Hepatocyte (in vitro differentiated cells): ENCODE measurements at regions not wholly inside any gene's neighbourhood (a gene's known extent, or its start where the extent isn't known, plus 50 kb on each side); places are given as distances from the start of the nearest gene placed in this dataset.

Source experiments
- DNase-seq: peaks from one replicate; pipeline ENCODE4 v3.0.0-alpha.2; 2016; ENCODE audit warnings: low spot score
- H2AFZ ChIP-seq: fragments of 200-600 bp; sonication (generic); 2 replicates; pipeline ENCODE4 v1.6.0; 2016; ENCODE audit warnings: antibody characterized with exemption, mild to moderate bottlenecking
- H3K27ac ChIP-seq: fragments of 200-600 bp; sonication (generic); 2 replicates; pipeline ENCODE4 v1.5.1; 2016; ENCODE audit warnings: mild to moderate bottlenecking
- H3K27me3 ChIP-seq: fragments of 200-600 bp; sonication (generic); 2 replicates; pipeline ENCODE4 v1.6.1; 2016
- H3K36me3 ChIP-seq: fragments of 200-600 bp; sonication (generic); replicated peaks from 2 replicates; pipeline ENCODE4 v1.5.1; 2016; ENCODE audit warnings: low read depth; ENCODE audit not compliant: insufficient read depth
- H3K4me1 ChIP-seq: fragments of 200-600 bp; sonication (generic); 2 replicates; pipeline ENCODE4 v1.5.1; 2016; ENCODE audit warnings: mild to moderate bottlenecking, moderate library complexity; ENCODE audit not compliant: insufficient read depth
- H3K4me2 ChIP-seq: fragments of 200-600 bp; sonication (generic); 2 replicates; pipeline ENCODE4 v1.6.0; 2016
- H3K4me3 ChIP-seq: fragments of 200-600 bp; sonication (generic); 2 replicates; pipeline ENCODE4 v1.5.1; 2016; ENCODE audit warnings: mild to moderate bottlenecking
- H3K79me2 ChIP-seq: fragments of 200-600 bp; sonication (generic); 2 replicates; pipeline ENCODE4 v1.6.0; 2017; ENCODE audit warnings: mild to moderate bottlenecking
- H3K9me2 ChIP-seq: fragments of 200-600 bp; sonication (generic); replicated peaks from 2 replicates; pipeline ENCODE4 v1.6.0; 2017; ENCODE audit warnings: mild to moderate bottlenecking; ENCODE audit not compliant: insufficient read depth
- H3K9me3 ChIP-seq: fragments of 200-600 bp; sonication (generic); 2 replicates; pipeline ENCODE4 v1.5.1; 2016; ENCODE audit warnings: low read depth, mild to moderate bottlenecking
- H4K20me1 ChIP-seq: fragments of 200-600 bp; sonication (generic); 2 replicates; pipeline ENCODE4 v1.6.0; 2016; ENCODE audit warnings: mild to moderate bottlenecking; ENCODE audit not compliant: insufficient read depth, poor library complexity, severe bottlenecking
- CTCF ChIP-seq: fragments of 200-600 bp; sonication (generic); IDR thresholded peaks from 2 replicates; pipeline ENCODE4 v1.5.1; 2016; ENCODE audit warnings: antibody characterized with exemption, mild to moderate bottlenecking; ENCODE audit not compliant: poor library complexity
- EZH2 ChIP-seq: fragments of 200-600 bp; sonication (generic); IDR thresholded peaks from 2 replicates; pipeline ENCODE4 v1.6.1; 2016; ENCODE audit warnings: antibody characterized with exemption, mild to moderate bottlenecking, borderline replicate concordance
- EZH2phosphoT487 ChIP-seq: fragments of 200-600 bp; sonication (generic); IDR thresholded peaks from one replicate; pipeline ENCODE4 v1.6.1; 2018; ENCODE audit warnings: antibody characterized with exemption, mild to moderate bottlenecking, low read depth, moderate library complexity; ENCODE audit not compliant: unreplicated experiment, severe bottlenecking
- WGBS: methylation state at CpG from one replicate; pipeline ENCODE4 v1.1.6; 2016; ENCODE audit warnings: low lambda C conversion rate; ENCODE audit errors: missing lambda C conversion rate; 5-methylcytosine and 5-hydroxymethylcytosine counted together

- Histone ChIP-seq H4K20me1 (no peaks in the 10 kb centered on the region), H2AFZ (no peak overlapping the region), H3K36me3 (no peaks in the 10 kb centered on the region), H3K4me2 (no peak overlapping the region), H3K4me3 (no peak overlapping the region), H3K9me2 (no peaks in the 10 kb centered on the region), H3K27ac (no peak overlapping the region), H3K79me2 (no peaks in the 10 kb centered on the region), H3K9me3 (no peaks in the 10 kb centered on the region), H3K4me1 (peaks cover 16% of the 10 kb centered on the region), H3K27me3 (no peaks in the 10 kb centered on the region)
- TF ChIP-seq CTCF (no peak), EZH2 (no peak), EZH2phosphoT487 (no peak)
- no peak for DNase-seq
- 78% methylated on average over 7 of the region's 7 CpGs for WGBS
Observed at GRCh38 chr11:27239305-27239942, 123.6 kb downstream of the CCDC34 start.

GRCh38 chr11:27238811-27239210, 124.2 kb downstream of the CCDC34 start:
- no peak overlapping the region for H3K4me3 ChIP-seq
- H3K9me3 ChIP-seq, result no peaks in the 10 kb centered on the region
- no peaks in the 10 kb centered on the region for H3K27me3 ChIP-seq
- no peaks in the 10 kb centered on the region for H3K36me3 ChIP-seq
- no peaks in the 10 kb centered on the region for H4K20me1 ChIP-seq
- H3K4me1 ChIP-seq, result peaks cover 19% of the 10 kb centered on the region
- no peaks in the 10 kb centered on the region for H3K9me2 ChIP-seq
- no peak overlapping the region for H2AFZ ChIP-seq
- no peak overlapping the region for H3K4me2 ChIP-seq
- H3K27ac ChIP-seq, result no peak overlapping the region
- DNase-seq, result no peak
- no peak for TF ChIP-seq CTCF
- TF ChIP-seq EZH2phosphoT487, result no peak
- no peak for TF ChIP-seq EZH2
- no peaks in the 10 kb centered on the region for H3K79me2 ChIP-seq

- Histone ChIP-seq H3K4me1 (peaks cover 24% of the 10 kb centered on the region), H3K9me2 (no peaks in the 10 kb centered on the region), H2AFZ (no peak overlapping the region), H3K36me3 (no peaks in the 10 kb centered on the region), H3K27ac (peak overlapping the region; percentile 58), H3K9me3 (no peaks in the 10 kb centered on the region), H3K79me2 (no peaks in the 10 kb centered on the region), H4K20me1 (no peaks in the 10 kb centered on the region), H3K4me3 (no peak overlapping the region), H3K4me2 (no peak overlapping the region), H3K27me3 (no peaks in the 10 kb centered on the region)
- TF ChIP-seq EZH2, result no peak
- TF ChIP-seq EZH2phosphoT487, result no peak
- no peak for TF ChIP-seq CTCF
- DNase-seq, result peak; percentile 19
Observed at GRCh38 chr11:27237643-27238042, 125.4 kb downstream of the CCDC34 start.

- H3K9me2 ChIP-seq, result no peaks in the 10 kb centered on the region
- no peak overlapping the region for H2AFZ ChIP-seq
- H3K79me2 ChIP-seq, result no peaks in the 10 kb centered on the region
- H3K4me2 ChIP-seq, result peak overlapping the region; percentile 28
- H3K36me3 ChIP-seq, result no peaks in the 10 kb centered on the region
- no peak overlapping the region for H3K4me3 ChIP-seq
- DNase-seq, result no peak
- no peaks in the 10 kb centered on the region for H3K27me3 ChIP-seq
- H3K4me1 ChIP-seq, result peaks cover 24% of the 10 kb centered on the region
- WGBS, result 68% methylated on average over 2 of the region's 2 CpGs
- peak overlapping the region; percentile 40 for H3K27ac ChIP-seq
- TF ChIP-seq EZH2, result no peak
- TF ChIP-seq CTCF, result no peak
- no peak for TF ChIP-seq EZH2phosphoT487
- no peaks in the 10 kb centered on the region for H3K9me3 ChIP-seq
- H4K20me1 ChIP-seq, result no peaks in the 10 kb centered on the region
Observed at GRCh38 chr11:27234961-27235360, 128.1 kb downstream of the CCDC34 start.
